Spleen (tissue), 7 donors: ENCODE measurements at regions not wholly inside any gene's neighbourhood (a gene's known extent, or its start where the extent isn't known, plus 50 kb on each side); places are given as distances from the start of the nearest gene placed in this dataset.

ENCODE experiments used
- POLR2A ChIP-seq, 3 donors: fragments of 450-650 bp; IDR thresholded peaks; one replicate each; pipeline ENCODE4 v1.5.1; 2017; ENCODE audit warnings: antibody characterized with exemption in 3 of 3, mild to moderate bottlenecking in 1 of 3
- TF ChIP-seq, protein P1 (sequence below), 11 experiments: fragments of 200-600 bp in 7 of 11; fragments of 450-650 bp in 4 of 11; sonication (generic) in 4 of 11; IDR thresholded peaks in 8 of 11; conservative IDR thresholded peaks in 3 of 11; 1 replicate in 7 of 11; 2 replicates in 4 of 11; pipeline versions ENCODE4 v1.4.0 to v1.8.0; 2016 to 2021; ENCODE audit warnings: antibody characterized with exemption in 11 of 11, inconsistent platforms in 4 of 11, mild to moderate bottlenecking in 1 of 11
- donor health status: DM: no; HTN: no; CAD: no; lungs with moderate emphysema.
- donor health status: DM: no; HTN: no; CAD: no.
- donor health status: DM: no; HTN: no; CAD: no.

- no peak for TF ChIP-seq POLR2A (IDR thresholded peaks at IDR 0.05)
- TF ChIP-seq, protein P1, sequence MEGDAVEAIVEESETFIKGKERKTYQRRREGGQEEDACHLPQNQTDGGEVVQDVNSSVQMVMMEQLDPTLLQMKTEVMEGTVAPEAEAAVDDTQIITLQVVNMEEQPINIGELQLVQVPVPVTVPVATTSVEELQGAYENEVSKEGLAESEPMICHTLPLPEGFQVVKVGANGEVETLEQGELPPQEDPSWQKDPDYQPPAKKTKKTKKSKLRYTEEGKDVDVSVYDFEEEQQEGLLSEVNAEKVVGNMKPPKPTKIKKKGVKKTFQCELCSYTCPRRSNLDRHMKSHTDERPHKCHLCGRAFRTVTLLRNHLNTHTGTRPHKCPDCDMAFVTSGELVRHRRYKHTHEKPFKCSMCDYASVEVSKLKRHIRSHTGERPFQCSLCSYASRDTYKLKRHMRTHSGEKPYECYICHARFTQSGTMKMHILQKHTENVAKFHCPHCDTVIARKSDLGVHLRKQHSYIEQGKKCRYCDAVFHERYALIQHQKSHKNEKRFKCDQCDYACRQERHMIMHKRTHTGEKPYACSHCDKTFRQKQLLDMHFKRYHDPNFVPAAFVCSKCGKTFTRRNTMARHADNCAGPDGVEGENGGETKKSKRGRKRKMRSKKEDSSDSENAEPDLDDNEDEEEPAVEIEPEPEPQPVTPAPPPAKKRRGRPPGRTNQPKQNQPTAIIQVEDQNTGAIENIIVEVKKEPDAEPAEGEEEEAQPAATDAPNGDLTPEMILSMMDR (IDR thresholded peaks at IDR 0.05 in 8 of 11, conservative IDR thresholded peaks at IDR 0.05 in 3 of 11): no peak
Observed at GRCh38 chr15:55005679-55006078, 191.1 kb downstream of the RSL24D1 start.
